ENCODE measurements at regions not wholly inside any gene's neighbourhood (a gene's known extent, or its start where the extent isn't known, plus 50 kb on each side); places are given as distances from the start of the nearest gene placed in this dataset.

DNA sequence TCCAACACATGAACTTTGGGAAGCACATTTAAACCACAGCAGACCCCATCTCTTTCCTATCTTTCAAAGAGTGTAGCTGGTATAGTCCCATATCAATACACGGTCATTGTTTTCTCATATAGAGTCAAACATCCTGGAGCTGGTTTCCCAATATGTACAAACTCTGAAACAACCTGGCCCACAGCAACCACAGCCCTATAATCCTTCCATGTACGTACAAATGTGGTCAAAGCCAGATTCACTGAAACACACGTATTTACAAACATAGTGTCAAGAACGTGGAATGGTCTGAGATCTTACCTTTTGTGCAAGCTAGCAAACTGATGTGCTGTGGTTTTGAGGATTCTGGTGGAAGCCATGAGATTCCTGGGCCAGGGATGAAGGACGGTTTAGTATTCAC lies 97.3 kb downstream of the HS1BP3 start:
- TF ChIP-seq POLR2AphosphoS5 (IDR thresholded peaks at IDR 0.05; ENCODE audit: low read depth, low read length) (no peak), CHD2 (IDR thresholded peaks at IDR 0.05; ENCODE audit: low read length, partially characterized antibody) (no peak), TEAD4 (IDR thresholded peaks at IDR 0.05; ENCODE audit: borderline replicate concordance, insufficient read depth) (no peak), EZH2phosphoT487 (IDR thresholded peaks at IDR 0.05; ENCODE audit: borderline replicate concordance, low read depth) (no peak)
- TF ChIP-seq, protein P1, sequence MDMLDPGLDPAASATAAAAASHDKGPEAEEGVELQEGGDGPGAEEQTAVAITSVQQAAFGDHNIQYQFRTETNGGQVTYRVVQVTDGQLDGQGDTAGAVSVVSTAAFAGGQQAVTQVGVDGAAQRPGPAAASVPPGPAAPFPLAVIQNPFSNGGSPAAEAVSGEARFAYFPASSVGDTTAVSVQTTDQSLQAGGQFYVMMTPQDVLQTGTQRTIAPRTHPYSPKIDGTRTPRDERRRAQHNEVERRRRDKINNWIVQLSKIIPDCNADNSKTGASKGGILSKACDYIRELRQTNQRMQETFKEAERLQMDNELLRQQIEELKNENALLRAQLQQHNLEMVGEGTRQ (IDR thresholded peaks at IDR 0.05; ENCODE audit: borderline replicate concordance, low read depth, low read length) = no peak

All from SK-N-SH (cell line).